ENCODE measurements at regions not wholly inside any gene's neighbourhood (a gene's known extent, or its start where the extent isn't known, plus 50 kb on each side); places are given as distances from the start of the nearest gene placed in this dataset.

DNA sequence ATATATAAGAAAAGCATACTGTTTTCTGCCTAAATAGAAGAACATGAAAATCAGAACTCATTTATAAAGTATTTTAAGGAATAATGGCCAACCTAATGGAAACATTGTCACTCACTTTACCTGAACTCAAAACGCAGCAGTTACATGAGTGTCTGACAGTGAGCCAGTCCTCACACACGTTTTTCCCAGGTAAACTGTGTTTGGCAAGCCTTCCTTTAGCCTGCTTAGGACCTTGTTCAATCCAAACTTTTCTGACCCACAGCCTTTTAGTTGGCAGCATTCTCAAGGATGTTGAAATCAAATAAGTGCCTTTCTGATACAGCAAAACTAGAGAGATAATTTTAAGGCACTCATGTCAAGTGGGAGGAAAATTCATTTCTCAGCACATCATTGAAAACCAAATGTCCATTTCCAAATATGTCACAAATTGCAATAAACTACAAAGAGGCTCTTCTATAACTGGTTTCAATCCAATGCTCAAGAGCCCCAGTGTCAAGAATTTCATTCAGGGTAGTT lies 83.5 kb upstream of the SPDL1 start:
- TF ChIP-seq EZH2 (IDR thresholded peaks at IDR 0.05; ENCODE audit: borderline replicate concordance) (no peak), EZH2phosphoT487 (IDR thresholded peaks at IDR 0.05; ENCODE audit: low read depth, severe bottlenecking, unreplicated experiment) (no peak)
- TF ChIP-seq, protein P1, sequence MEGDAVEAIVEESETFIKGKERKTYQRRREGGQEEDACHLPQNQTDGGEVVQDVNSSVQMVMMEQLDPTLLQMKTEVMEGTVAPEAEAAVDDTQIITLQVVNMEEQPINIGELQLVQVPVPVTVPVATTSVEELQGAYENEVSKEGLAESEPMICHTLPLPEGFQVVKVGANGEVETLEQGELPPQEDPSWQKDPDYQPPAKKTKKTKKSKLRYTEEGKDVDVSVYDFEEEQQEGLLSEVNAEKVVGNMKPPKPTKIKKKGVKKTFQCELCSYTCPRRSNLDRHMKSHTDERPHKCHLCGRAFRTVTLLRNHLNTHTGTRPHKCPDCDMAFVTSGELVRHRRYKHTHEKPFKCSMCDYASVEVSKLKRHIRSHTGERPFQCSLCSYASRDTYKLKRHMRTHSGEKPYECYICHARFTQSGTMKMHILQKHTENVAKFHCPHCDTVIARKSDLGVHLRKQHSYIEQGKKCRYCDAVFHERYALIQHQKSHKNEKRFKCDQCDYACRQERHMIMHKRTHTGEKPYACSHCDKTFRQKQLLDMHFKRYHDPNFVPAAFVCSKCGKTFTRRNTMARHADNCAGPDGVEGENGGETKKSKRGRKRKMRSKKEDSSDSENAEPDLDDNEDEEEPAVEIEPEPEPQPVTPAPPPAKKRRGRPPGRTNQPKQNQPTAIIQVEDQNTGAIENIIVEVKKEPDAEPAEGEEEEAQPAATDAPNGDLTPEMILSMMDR (IDR thresholded peaks at IDR 0.05; ENCODE audit: poor library complexity) = no peak
